H9 (cell line): ENCODE measurements at regions not wholly inside any gene's neighbourhood (a gene's known extent, or its start where the extent isn't known, plus 50 kb on each side); places are given as distances from the start of the nearest gene placed in this dataset.

Experiments
- DNase-seq: peaks from one replicate; pipeline ENCODE4 v3.0.0-alpha.2; 2017
- H2AFZ ChIP-seq: one replicate; pipeline ENCODE4 v1.6.1; 2013; ENCODE audit warnings: mild to moderate bottlenecking, low read length, control low read depth, moderate library complexity
- H2AK5ac ChIP-seq: 2 replicates; pipeline ENCODE4 v1.6.1; 2013; ENCODE audit warnings: low read length, control low read depth, mixed read lengths; ENCODE audit not compliant: insufficient read length
- H2BK120ac ChIP-seq: one replicate; pipeline ENCODE4 v1.6.1; 2013; ENCODE audit warnings: low read depth, mild to moderate bottlenecking, low read length, control low read depth, inconsistent platforms; ENCODE audit not compliant: poor library complexity, severe bottlenecking
- H2BK12ac ChIP-seq: 2 replicates; pipeline ENCODE4 v1.6.1; 2013; ENCODE audit warnings: low read length, control low read depth, mixed read lengths, low read depth; ENCODE audit not compliant: insufficient read length
- H2BK15ac ChIP-seq: 2 replicates; pipeline ENCODE4 v1.6.1; 2013; ENCODE audit warnings: low read depth, low read length, control low read depth
- H2BK20ac ChIP-seq: one replicate; pipeline ENCODE4 v1.6.1; 2013; ENCODE audit warnings: low read depth, mild to moderate bottlenecking, low read length, control low read depth, inconsistent platforms; ENCODE audit not compliant: poor library complexity, severe bottlenecking
- H2BK5ac ChIP-seq: 2 replicates; pipeline ENCODE4 v1.6.1; 2013; ENCODE audit warnings: low read length, control low read depth, mixed read lengths; ENCODE audit not compliant: insufficient read length
- H3K14ac ChIP-seq: 2 replicates; pipeline ENCODE4 v1.6.1; 2013; ENCODE audit warnings: low read length, control low read depth; ENCODE audit not compliant: insufficient read depth
- H3K18ac ChIP-seq: 2 replicates; pipeline ENCODE4 v1.6.1; 2013; ENCODE audit warnings: low read depth, mild to moderate bottlenecking, mixed read lengths, low read length, control low read depth; ENCODE audit not compliant: insufficient read length
- H3K23ac ChIP-seq: 2 replicates; pipeline ENCODE4 v1.6.1; 2013; ENCODE audit warnings: low read length, control low read depth, mixed read lengths, low read depth; ENCODE audit not compliant: insufficient read length
- H3K23me2 ChIP-seq: 2 replicates; pipeline ENCODE4 v1.6.1; 2013; ENCODE audit warnings: low read depth, mild to moderate bottlenecking, mixed read lengths, low read length, control low read depth; ENCODE audit not compliant: insufficient read length, poor library complexity, severe bottlenecking
- H3K27ac ChIP-seq: 2 replicates; pipeline ENCODE4 v1.5.1; 2013; ENCODE audit warnings: low read length, control low read depth, mixed read lengths, low read depth; ENCODE audit not compliant: insufficient read length
- H3K27me3 ChIP-seq: 2 replicates; pipeline ENCODE4 v1.6.1; 2013; ENCODE audit warnings: low read length, control low read depth, inconsistent platforms; ENCODE audit not compliant: insufficient read depth
- H3K4ac ChIP-seq: 2 replicates; pipeline ENCODE4 v1.6.1; 2013; ENCODE audit warnings: low read depth, mild to moderate bottlenecking, control low read depth, inconsistent platforms, low read length, moderate library complexity
- H3K4me1 ChIP-seq: 2 replicates; pipeline ENCODE4 v1.6.1; 2013; ENCODE audit warnings: low read length, control low read depth, inconsistent platforms; ENCODE audit not compliant: insufficient read depth
- H3K4me2 ChIP-seq: 2 replicates; pipeline ENCODE4 v1.6.1; 2013; ENCODE audit warnings: low read length, control low read depth, mixed read lengths; ENCODE audit not compliant: insufficient read length, insufficient read depth
- H3K56ac ChIP-seq: 2 replicates; pipeline ENCODE4 v1.6.1; 2013; ENCODE audit warnings: low read depth, mild to moderate bottlenecking, mixed read lengths, low read length, control low read depth; ENCODE audit not compliant: insufficient read length
- H3K79me1 ChIP-seq: 2 replicates; pipeline ENCODE4 v1.6.1; 2013; ENCODE audit warnings: low read depth, mild to moderate bottlenecking, moderate library complexity, low read length, control low read depth, inconsistent platforms; ENCODE audit not compliant: insufficient read depth, poor library complexity, severe bottlenecking
- H3K79me2 ChIP-seq: 2 replicates; pipeline ENCODE4 v1.6.1; 2013; ENCODE audit warnings: low read length, control low read depth, inconsistent platforms; ENCODE audit not compliant: insufficient read depth
- H3K9ac ChIP-seq: 2 replicates; pipeline ENCODE4 v1.6.1; 2013; ENCODE audit warnings: low read length, control low read depth, mixed read lengths; ENCODE audit not compliant: insufficient read length; ENCODE audit errors: extremely low read depth
- H3K9me3 ChIP-seq: one replicate; pipeline ENCODE4 v1.6.1; 2013; ENCODE audit warnings: low read depth, low read length, inconsistent platforms; ENCODE audit not compliant: control insufficient read depth
- H3T11ph ChIP-seq: one replicate; pipeline ENCODE4 v1.6.1; 2013; ENCODE audit warnings: mild to moderate bottlenecking, low read length, control low read depth, inconsistent platforms
- H4K20me1 ChIP-seq: one replicate; pipeline ENCODE4 v1.6.1; 2013; ENCODE audit not compliant: control insufficient read depth, insufficient read length, insufficient read depth
- H4K5ac ChIP-seq: 2 replicates; pipeline ENCODE4 v1.6.1; 2013; ENCODE audit warnings: low read depth, mild to moderate bottlenecking, mixed read lengths, low read length, control low read depth; ENCODE audit not compliant: insufficient read length
- H4K8ac ChIP-seq: replicated peaks from 2 replicates; pipeline ENCODE4 v1.6.1; 2013; ENCODE audit warnings: low read length, control low read depth, mixed read lengths, low read depth; ENCODE audit not compliant: insufficient read length
- H4K91ac ChIP-seq: 2 replicates; pipeline ENCODE4 v1.6.1; 2013; ENCODE audit warnings: low read depth, mild to moderate bottlenecking, moderate library complexity, mixed read lengths, low read length, control low read depth; ENCODE audit not compliant: insufficient read length
- H3K27ac Mint-ChIP-seq, 3 experiments: 2 replicates in 2 of 3; 3 replicates in 1 of 3; pipeline ENCODE4 v1.8.0; 2020 to 2021; ENCODE audit warnings: mixed read lengths in 3 of 3, mild to moderate bottlenecking in 1 of 3, moderate library complexity in 1 of 3
- H3K27me3 Mint-ChIP-seq: 2 replicates; pipeline ENCODE4 v1.8.0; 2021; ENCODE audit warnings: low read depth, mild to moderate bottlenecking, moderate library complexity, mixed read lengths
- H3K36me3 Mint-ChIP-seq, 3 experiments: 2 replicates in 2 of 3; 3 replicates in 1 of 3; pipeline ENCODE4 v1.8.0; 2020 to 2021; ENCODE audit warnings: low read depth in 3 of 3, mixed read lengths in 3 of 3; ENCODE audit not compliant: insufficient read depth in 1 of 3
- H3K4me1 Mint-ChIP-seq, 2 experiments: 2 replicates each; pipeline ENCODE4 v1.8.0; 2020; ENCODE audit warnings: mixed read lengths in 2 of 2
- H3K4me3 Mint-ChIP-seq, 2 experiments: 2 replicates in 1 of 2; 3 replicates in 1 of 2; pipeline ENCODE4 v1.8.0; 2020 to 2021; ENCODE audit warnings: mild to moderate bottlenecking in 2 of 2, mixed read lengths in 2 of 2, moderate library complexity in 1 of 2
- H3K9me3 Mint-ChIP-seq, 2 experiments: 2 replicates in 1 of 2; 3 replicates in 1 of 2; pipeline ENCODE4 v1.8.0; 2020; ENCODE audit warnings: mild to moderate bottlenecking in 2 of 2, mixed read lengths in 2 of 2, moderate library complexity in 1 of 2
- CTCF ChIP-seq: fragments of 200-600 bp; sonication (generic); conservative IDR thresholded peaks from 3 replicates; pipeline ENCODE4 v1.8.0; 2021; ENCODE audit warnings: antibody characterized with exemption, mild to moderate bottlenecking
- WGBS: extraction: QIAGEN DNeasy Blood & Tissue Kit; methylation state at CpG from one replicate; pipeline ENCODE4 v1.1.7; 2013; ENCODE audit warnings: missing lambda C conversion rate, low lambda C conversion rate, mixed read lengths; ENCODE audit not compliant: insufficient read length; ENCODE audit errors: extremely low coverage; 5-methylcytosine and 5-hydroxymethylcytosine counted together

- Histone ChIP-seq H3K9ac (no peak overlapping the region), H3T11ph (no peak overlapping the region), H3K9me3 (no peaks in the 10 kb centered on the region), H3K18ac (no peak overlapping the region), H4K8ac (no peak overlapping the region), H4K20me1 (no peaks in the 10 kb centered on the region), H3K14ac (no peak overlapping the region), H3K27ac (no peak overlapping the region), H3K4ac (no peak overlapping the region), H3K4me2 (no peak overlapping the region), H2BK20ac (no peak overlapping the region), H3K56ac (no peak overlapping the region), H3K23me2 (no peaks in the 10 kb centered on the region), H2BK120ac (no peak overlapping the region), H2BK12ac (no peak overlapping the region), H3K27me3 (no peaks in the 10 kb centered on the region), H4K5ac (no peak overlapping the region), H3K79me2 (no peaks in the 10 kb centered on the region), H2AK5ac (no peak overlapping the region), H2AFZ (no peak overlapping the region), H3K23ac (no peak overlapping the region), H4K91ac (no peak overlapping the region), H3K79me1 (no peaks in the 10 kb centered on the region), H2BK5ac (no peak overlapping the region), H3K4me1 (no peaks in the 10 kb centered on the region; the same call in 1 of the 2 replicates), H2BK15ac (no peak overlapping the region)
- Mint-ChIP-seq H3K9me3 (no peaks in the 10 kb centered on the region; a peak in 1 of 5 replicates), H3K4me1 (peaks cover 4% of the 10 kb centered on the region in 2 experiments; a peak in 3 of 4 replicates), H3K4me3 (no peak overlapping the region), H3K27me3 (no peaks in the 10 kb centered on the region), H3K27ac (no peak overlapping the region), H3K36me3 (no peaks in the 10 kb centered on the region)
- no peak for DNase-seq
- no CpG with 5 or more reads among the region's 1 CpG for WGBS
- no peak for TF ChIP-seq CTCF
These were observed 320.5 kb upstream of the ANO3 start for GRCh38 chr11:26011474-26011873.
